ENCODE measurements at regions not wholly inside any gene's neighbourhood (a gene's known extent, or its start where the extent isn't known, plus 50 kb on each side); places are given as distances from the start of the nearest gene placed in this dataset.

DNA sequence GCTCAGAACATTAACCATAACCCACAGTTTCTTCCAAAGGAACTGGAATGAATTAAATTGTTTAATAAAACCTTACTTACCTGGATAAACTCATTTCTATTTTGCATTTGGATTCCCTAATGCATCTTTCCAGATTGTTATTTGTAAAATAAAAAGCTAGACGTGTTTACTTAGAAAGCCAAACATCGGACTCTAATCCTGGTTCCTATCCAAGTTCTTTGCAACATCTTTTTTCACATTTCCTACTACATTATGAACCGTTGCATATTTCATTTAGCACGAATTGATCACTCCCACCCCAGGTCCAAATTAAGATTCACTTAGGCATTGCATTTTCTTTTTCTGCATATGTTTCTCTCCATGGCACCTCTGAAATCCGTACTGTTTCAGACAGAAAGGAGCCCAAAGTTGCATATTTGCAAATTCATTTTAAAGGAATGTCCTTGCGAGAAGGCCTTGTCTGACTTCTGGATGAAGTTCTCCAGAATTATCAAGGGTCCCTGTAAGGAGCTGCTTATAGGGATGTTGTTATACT is 164.4 kb upstream of the GSC start:
- H3K27me3 Mint-ChIP-seq = peaks cover 10% of the 10 kb centered on the region
- no peak for DNase-seq
- H3K4me1 Mint-ChIP-seq = peaks cover 2% of the 10 kb centered on the region

DNA sequence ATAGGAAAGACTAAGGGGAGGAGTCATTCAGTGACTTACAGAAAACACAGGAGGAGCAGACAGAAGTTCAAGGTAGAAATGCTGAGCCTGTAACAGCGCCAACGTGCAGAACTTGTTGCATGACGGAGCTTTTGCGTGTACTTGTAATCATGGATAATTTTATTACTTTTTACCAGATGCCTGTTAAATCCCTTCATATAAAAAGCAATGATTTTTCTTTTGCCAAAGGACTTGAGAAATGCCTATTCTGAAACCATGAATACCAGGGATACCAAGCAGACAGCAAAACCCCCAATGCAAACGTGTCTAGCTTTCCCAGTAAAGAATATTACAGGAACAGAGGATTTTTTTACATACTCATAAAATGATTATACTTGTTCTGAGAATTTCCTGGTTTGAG is 163.6 kb upstream of the GSC start:
- H3K36me3 Mint-ChIP-seq = no peaks in the 10 kb centered on the region
- DNase-seq = no peak
- CTCF ChIA-PET = no interaction called here
- H3K9me3 Mint-ChIP-seq = no peaks in the 10 kb centered on the region
- no peak overlapping the region for H3K27ac Mint-ChIP-seq
- H3K4me3 Mint-ChIP-seq = no peak overlapping the region
- peaks cover 2% of the 10 kb centered on the region for H3K4me1 Mint-ChIP-seq
- peaks cover 10% of the 10 kb centered on the region for H3K27me3 Mint-ChIP-seq

More for the DNA sequence above, 164.4 kb upstream of the GSC start:
- Mint-ChIP-seq H3K27ac (no peak overlapping the region), H3K4me3 (no peak overlapping the region), H3K9me3 (no peaks in the 10 kb centered on the region), H3K36me3 (no peaks in the 10 kb centered on the region)
- CTCF ChIA-PET = no interaction called here

- CTCF ChIA-PET = no interaction called here
Measured at GRCh38 chr14:94932589-94932988, 162.7 kb upstream of the GSC start.

DNA sequence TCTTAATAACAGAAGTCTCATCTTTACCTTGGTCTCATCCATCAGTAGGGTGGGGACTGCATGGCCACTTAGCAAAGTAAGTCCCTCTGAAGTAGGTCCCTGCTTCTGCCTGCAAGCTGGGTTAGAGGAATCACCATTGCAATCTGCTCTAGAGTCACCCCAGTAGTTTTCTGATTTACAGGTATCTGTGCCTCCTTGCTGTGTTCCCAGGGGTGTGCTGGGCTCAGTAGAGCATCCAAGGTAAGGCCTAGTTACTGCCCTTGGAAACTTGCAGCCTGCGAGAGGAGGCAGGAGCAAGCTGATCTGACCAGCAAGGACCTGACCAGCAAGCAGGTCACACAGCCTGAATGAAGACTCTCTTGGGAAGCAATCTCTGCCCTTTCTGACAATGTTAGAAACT is 160.8 kb upstream of the GSC start:
- H3K27me3 Mint-ChIP-seq = peaks cover 10% of the 10 kb centered on the region
- H3K36me3 Mint-ChIP-seq = no peaks in the 10 kb centered on the region
- H3K27ac Mint-ChIP-seq = no peak overlapping the region
- H3K9me3 Mint-ChIP-seq = no peaks in the 10 kb centered on the region
- DNase-seq = no peak
- no peak overlapping the region for H3K4me3 Mint-ChIP-seq
- H3K4me1 Mint-ChIP-seq = peaks cover 2% of the 10 kb centered on the region
- CTCF ChIA-PET = no interaction called here

More at GRCh38 chr14:94932589-94932988, 162.7 kb upstream of the GSC start:
- Mint-ChIP-seq H3K36me3 (no peaks in the 10 kb centered on the region), H3K27ac (no peak overlapping the region), H3K4me1 (peaks cover 2% of the 10 kb centered on the region), H3K4me3 (no peak overlapping the region), H3K27me3 (peaks cover 10% of the 10 kb centered on the region), H3K9me3 (no peaks in the 10 kb centered on the region)
- DNase-seq = no peak

DNA sequence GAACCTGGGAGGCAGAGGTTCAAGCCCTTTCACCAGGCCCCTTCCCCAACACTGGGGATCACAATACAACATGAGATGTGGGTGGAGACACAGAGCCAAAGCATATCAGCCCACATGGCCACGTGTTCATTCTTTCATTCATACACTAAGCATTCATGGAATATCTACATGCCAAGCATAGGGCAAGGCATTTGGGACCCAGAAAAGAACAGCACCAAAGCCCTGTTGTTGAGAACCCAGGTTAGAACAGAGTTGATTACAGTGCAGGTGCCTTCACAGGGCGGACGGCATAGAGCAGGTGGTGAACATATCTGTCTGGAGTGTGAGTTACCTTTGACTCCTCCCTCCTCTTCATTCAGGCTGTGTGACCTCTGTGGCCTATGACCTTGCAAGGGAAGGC is 159.4 kb upstream of the GSC start:
- peaks cover 10% of the 10 kb centered on the region for H3K27me3 Mint-ChIP-seq
- no peaks in the 10 kb centered on the region for H3K36me3 Mint-ChIP-seq
- no peak overlapping the region for H3K4me3 Mint-ChIP-seq
- no peaks in the 10 kb centered on the region for H3K9me3 Mint-ChIP-seq
- CTCF ChIA-PET = no interaction called here
- peaks cover 2% of the 10 kb centered on the region for H3K4me1 Mint-ChIP-seq
- H3K27ac Mint-ChIP-seq = no peak overlapping the region
- no peak for DNase-seq

DNA sequence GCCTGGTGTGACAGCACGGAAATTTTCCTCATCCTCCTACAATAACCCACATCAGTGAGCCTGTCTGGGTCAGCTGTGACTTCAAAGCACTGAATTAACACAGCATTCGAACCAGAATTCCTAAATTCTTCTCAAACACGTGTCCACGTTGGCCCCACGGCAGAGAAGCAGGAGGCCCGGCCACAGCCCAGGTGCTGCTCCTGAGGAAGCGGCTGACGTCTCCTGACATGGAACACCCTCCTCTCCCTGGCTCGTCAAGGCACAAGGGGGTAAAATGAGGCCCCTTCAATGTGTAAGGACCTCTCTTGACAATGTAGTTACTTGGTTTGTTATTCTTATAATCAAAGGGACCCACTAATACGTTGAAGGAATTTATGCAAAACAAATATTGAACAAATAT is 156.3 kb upstream of the GSC start:
- Mint-ChIP-seq H3K36me3 (no peaks in the 10 kb centered on the region), H3K4me1 (peaks cover 1% of the 10 kb centered on the region)

DNA sequence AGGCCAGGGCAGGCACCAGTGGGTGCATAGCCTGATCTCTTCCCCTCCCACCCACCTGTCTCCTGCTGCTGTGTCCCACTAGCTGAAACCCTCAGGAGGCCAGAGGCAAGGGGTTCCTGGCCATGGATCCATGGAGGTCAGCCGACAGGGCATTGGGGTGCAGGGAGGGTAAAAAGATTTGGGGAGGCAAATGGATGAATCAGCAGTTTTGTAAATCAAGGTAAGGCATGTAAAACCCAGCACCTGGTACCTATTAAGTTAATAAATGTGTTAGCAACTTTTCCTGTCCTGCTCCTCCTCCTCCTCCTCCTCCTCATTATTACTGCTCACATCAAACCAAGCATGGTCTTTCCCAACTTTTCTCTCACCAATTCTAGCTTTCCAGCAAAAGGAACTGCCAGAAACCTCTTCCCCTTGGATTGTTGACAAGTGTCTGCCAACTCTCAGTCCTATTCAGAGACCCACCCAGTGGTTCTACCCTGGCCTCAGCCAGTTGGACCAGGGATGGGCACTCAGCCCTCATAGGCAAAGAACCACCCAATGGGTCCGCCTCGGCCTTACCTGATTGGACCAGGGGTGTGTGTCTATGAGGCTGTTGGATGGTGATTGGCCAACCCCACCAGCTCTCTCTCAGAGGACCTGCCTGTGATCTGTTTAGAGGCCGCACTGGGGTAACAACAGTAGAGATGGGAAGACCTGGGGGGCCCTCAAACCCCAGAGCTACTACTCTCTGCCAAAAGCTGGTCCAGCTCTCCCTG is 155.7 kb upstream of the GSC start:
- no peak for DNase-seq
- Mint-ChIP-seq H3K27ac (no peak overlapping the region), H3K4me1 (no peaks in the 10 kb centered on the region), H3K4me3 (no peak overlapping the region), H3K9me3 (no peaks in the 10 kb centered on the region), H3K36me3 (no peaks in the 10 kb centered on the region), H3K27me3 (peaks cover 12% of the 10 kb centered on the region)
- CTCF ChIA-PET = no interaction called here

More for the DNA sequence above, 156.3 kb upstream of the GSC start:
- DNase-seq = no peak
- H3K27ac Mint-ChIP-seq = no peak overlapping the region
- H3K9me3 Mint-ChIP-seq = no peaks in the 10 kb centered on the region
- no peak overlapping the region for H3K4me3 Mint-ChIP-seq
- peaks cover 14% of the 10 kb centered on the region for H3K27me3 Mint-ChIP-seq
- CTCF ChIA-PET = no interaction called here

- no peak overlapping the region for H3K27ac Mint-ChIP-seq
- no peaks in the 10 kb centered on the region for H3K9me3 Mint-ChIP-seq
- CTCF ChIA-PET = no interaction called here
- no peak overlapping the region for H3K4me3 Mint-ChIP-seq
- H3K4me1 Mint-ChIP-seq = no peaks in the 10 kb centered on the region
- no peaks in the 10 kb centered on the region for H3K36me3 Mint-ChIP-seq
- peaks cover 7% of the 10 kb centered on the region for H3K27me3 Mint-ChIP-seq
- DNase-seq = no peak
Measured at GRCh38 chr14:94924189-94924588, 154.3 kb upstream of the GSC start.

GRCh38 chr14:94923786-94924185 is 153.9 kb upstream of the GSC start:
- DNase-seq = no peak
- H3K4me1 Mint-ChIP-seq = no peaks in the 10 kb centered on the region

DNA sequence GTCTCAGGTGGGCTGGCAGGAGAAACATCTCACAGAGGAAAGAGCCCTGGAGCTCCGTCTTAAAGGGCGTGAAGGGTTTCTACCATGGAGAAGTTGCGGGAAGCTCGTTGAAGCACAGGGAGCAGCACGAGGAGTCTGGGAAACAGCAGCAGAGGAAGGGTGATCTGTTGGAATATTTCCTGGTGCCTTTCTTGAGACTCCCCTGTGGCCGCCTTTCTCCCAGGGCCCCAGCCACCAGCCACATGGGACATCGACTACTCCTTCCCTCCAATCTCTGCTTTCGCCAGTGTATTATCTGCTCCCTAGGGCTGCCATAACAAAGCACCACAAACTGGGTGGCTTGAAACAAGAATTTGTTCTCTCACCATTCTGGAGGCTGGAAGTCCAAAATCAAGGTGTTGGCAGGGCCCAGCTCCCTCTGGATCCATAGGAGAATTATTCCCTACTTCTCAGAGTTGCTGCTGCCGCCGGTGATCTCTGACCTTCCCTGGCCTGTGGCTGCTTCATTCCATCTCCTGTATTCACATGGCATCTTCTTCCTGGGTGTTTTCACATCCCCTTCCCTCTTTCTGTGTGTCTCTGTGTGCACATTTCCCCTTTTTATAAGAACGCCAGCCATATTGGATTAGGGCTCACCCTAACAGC is 152.8 kb upstream of the GSC start:
- Mint-ChIP-seq H3K27me3 (peaks cover 7% of the 10 kb centered on the region), H3K9me3 (no peaks in the 10 kb centered on the region), H3K4me3 (no peak overlapping the region), H3K27ac (no peak overlapping the region), H3K36me3 (no peaks in the 10 kb centered on the region), H3K4me1 (no peaks in the 10 kb centered on the region)
- DNase-seq = no peak
- CTCF ChIA-PET = no interaction called here

More at GRCh38 chr14:94923786-94924185, 153.9 kb upstream of the GSC start:
- H3K36me3 Mint-ChIP-seq = no peaks in the 10 kb centered on the region
- H3K27ac Mint-ChIP-seq = no peak overlapping the region
- H3K27me3 Mint-ChIP-seq = peaks cover 7% of the 10 kb centered on the region
- CTCF ChIA-PET = no interaction called here
- H3K9me3 Mint-ChIP-seq = no peaks in the 10 kb centered on the region
- H3K4me3 Mint-ChIP-seq = no peak overlapping the region

DNA sequence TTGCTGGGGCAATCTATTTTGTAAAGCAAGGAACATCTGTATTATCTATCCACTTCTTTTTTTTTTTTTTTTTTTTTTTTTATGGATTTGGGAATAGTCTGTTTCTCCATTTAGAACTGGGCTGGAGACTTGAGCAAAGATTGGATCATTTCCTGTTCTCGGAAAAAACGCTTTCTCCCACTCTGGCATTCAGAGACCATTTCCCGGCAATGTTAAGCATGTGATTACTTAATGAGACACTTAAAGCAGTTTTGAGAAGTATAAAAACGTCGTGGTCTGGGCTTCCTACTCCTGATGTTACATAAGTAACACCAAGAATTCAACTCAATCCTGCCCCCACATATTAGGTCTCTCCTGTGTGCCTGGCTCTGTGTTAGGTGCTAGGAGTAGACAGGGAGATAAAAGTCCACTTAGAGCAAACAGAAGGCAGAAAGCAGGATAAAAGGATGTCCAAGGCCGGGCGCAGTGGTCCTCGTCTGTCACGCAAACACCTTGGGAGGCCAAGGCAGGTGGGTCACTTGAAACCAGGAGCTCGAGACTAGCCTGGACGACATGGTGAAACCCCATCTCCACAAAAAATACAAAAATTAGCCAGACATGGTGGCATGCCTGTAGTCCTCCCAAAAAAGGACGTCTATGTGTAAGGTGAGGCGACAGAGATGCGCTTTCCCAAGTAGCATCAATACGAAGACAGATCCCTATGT is 152.1 kb upstream of the GSC start:
- CTCF ChIA-PET = no interaction called here
- no peak overlapping the region for H3K27ac Mint-ChIP-seq
- H3K27me3 Mint-ChIP-seq = peaks cover 7% of the 10 kb centered on the region
- no peaks in the 10 kb centered on the region for H3K9me3 Mint-ChIP-seq
- no peak for DNase-seq
- H3K36me3 Mint-ChIP-seq = no peaks in the 10 kb centered on the region
- no peaks in the 10 kb centered on the region for H3K4me1 Mint-ChIP-seq
- H3K4me3 Mint-ChIP-seq = no peak overlapping the region

DNA sequence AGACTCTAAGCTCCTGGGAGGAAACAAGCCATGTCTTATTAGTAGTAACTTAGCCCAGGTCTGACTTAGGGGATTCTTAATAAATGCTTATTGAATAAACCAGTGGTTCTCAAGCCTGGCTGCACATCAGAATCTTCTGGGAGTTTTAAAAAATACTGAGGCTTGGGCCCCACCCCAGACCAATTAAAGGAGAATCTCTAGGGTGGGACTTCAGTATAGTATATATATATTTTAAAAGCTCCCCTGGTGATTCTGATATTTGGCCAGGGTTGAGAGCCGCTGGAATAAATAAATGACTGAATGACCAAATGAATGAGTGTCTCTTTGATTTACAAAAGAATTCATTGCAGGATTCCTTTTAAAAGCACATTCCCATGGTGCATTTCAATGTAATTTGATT is 151.5 kb upstream of the GSC start:
- no peaks in the 10 kb centered on the region for H3K4me1 Mint-ChIP-seq
- CTCF ChIA-PET = no interaction called here
- DNase-seq = no peak
- H3K9me3 Mint-ChIP-seq = no peaks in the 10 kb centered on the region
- no peaks in the 10 kb centered on the region for H3K36me3 Mint-ChIP-seq
- peaks cover 7% of the 10 kb centered on the region for H3K27me3 Mint-ChIP-seq
- H3K4me3 Mint-ChIP-seq = no peak overlapping the region
- no peak overlapping the region for H3K27ac Mint-ChIP-seq

GRCh38 chr14:94919896-94920295 is 150.0 kb upstream of the GSC start:
- no peak for DNase-seq
- Mint-ChIP-seq H3K27ac (no peak overlapping the region), H3K27me3 (peaks cover 7% of the 10 kb centered on the region), H3K4me1 (no peaks in the 10 kb centered on the region), H3K4me3 (no peak overlapping the region), H3K9me3 (no peaks in the 10 kb centered on the region), H3K36me3 (no peaks in the 10 kb centered on the region)
- CTCF ChIA-PET = no interaction called here

DNA sequence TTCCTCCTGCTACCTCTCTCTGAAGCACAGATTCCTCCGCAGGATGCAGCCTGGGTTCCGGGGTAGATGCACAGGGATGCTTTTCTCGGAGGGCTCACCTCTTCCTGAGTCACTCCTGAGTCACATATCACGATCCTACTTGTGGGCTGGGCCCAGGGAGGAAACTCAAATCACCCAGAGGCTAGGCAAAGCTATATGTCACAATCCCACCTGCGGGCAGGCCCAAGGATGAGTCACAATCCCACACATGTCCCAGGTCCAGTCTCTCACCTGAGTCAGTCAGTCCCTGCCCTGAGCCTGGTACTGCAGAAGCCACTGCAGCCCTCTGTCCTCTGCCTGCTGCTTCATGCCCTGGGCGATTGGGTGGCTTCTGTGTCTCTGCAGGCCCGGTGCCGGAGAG is 149.0 kb upstream of the GSC start:
- Mint-ChIP-seq H3K36me3 (no peaks in the 10 kb centered on the region), H3K27me3 (peaks cover 7% of the 10 kb centered on the region), H3K4me1 (no peaks in the 10 kb centered on the region), H3K4me3 (no peak overlapping the region), H3K9me3 (no peaks in the 10 kb centered on the region), H3K27ac (no peak overlapping the region)
- CTCF ChIA-PET = no interaction called here
- DNase-seq = no peak

Measured in activated naive CD4-positive, alpha-beta T cell treated with anti-CD3 and anti-CD28 coated beads, Interleukin-2, amount 10 ng/mL, durations not matched to agents 7 days and 5 days (primary cell).